OCI-LY1 (cell line): ENCODE measurements at regions not wholly inside any gene's neighbourhood (a gene's known extent, or its start where the extent isn't known, plus 50 kb on each side); places are given as distances from the start of the nearest gene placed in this dataset.

Source experiments
- CTCF ChIP-seq: fragments of 200-600 bp; sonication (generic), shearing (Covaris generic); IDR thresholded peaks from 2 replicates; pipeline ENCODE4 v1.5.1; 2017; ENCODE audit warnings: mild to moderate bottlenecking, antibody characterized with exemption, low read length, moderate library complexity, mixed read lengths
- EZH2 ChIP-seq: fragments of 200-600 bp; sonication (generic), shearing (Covaris generic); IDR thresholded peaks from 2 replicates; pipeline ENCODE4 v1.8.0; 2017; ENCODE audit warnings: borderline replicate concordance, mixed run types, mild to moderate bottlenecking, antibody characterized with exemption, low read length, moderate library complexity, mixed read lengths

DNA sequence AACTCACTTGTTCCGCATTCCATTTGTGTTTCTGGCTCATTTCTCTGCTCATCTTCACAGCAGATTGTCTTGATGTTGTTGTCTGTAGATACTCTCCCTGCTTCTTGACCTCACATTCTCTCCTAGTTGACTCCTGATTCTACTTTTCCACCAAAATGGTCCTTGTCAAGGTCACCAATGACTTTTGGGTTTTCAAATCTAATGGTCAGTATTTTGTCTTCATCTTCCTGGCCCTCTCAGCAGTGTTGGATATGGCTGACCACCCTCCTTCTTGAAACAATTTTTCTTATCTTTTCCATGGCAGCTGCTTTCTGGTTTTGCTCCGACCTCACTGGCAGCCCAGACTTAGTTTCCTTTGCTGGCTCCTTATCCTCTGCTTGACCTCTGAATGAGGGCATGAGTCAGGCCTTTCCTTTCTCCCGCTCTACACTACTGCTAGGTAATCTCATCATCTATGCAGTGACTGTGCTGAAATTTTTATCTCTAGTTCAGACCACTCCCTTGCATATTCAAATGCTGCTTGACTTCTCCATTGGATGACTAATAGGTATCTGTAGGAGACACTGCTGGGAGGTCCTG is 386.6 kb upstream of the SPRED2 start:
- TF ChIP-seq CTCF (no peak), EZH2 (no peak)
